ENCODE measurements at regions not wholly inside any gene's neighbourhood (a gene's known extent, or its start where the extent isn't known, plus 50 kb on each side); places are given as distances from the start of the nearest gene placed in this dataset.
"Not testable (repeated sequence)": the region's sequence is repeated elsewhere in the genome, so short reads cannot be mapped to it uniquely, and the experiment has no call there.

DNA sequence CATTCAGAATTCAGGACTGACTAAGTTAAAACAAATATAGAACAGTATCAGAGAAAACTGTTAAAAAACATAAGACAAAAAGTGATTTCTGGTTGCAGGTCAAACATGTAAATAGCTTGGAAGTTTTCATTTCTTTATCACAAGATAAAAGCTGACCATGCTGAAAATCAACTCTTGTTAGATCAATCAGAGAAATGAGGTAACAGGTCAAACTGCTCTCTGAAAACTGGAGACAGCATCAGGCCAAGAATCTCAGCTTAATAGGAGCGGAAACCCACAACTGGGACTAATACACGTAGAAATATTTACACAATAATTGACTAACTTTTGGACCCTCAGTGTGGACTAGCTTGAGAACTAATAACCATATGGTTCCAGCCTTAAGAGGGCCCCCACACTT lies 1012.8 kb upstream of the EDIL3 start:
- no peak for DNase-seq

DNA sequence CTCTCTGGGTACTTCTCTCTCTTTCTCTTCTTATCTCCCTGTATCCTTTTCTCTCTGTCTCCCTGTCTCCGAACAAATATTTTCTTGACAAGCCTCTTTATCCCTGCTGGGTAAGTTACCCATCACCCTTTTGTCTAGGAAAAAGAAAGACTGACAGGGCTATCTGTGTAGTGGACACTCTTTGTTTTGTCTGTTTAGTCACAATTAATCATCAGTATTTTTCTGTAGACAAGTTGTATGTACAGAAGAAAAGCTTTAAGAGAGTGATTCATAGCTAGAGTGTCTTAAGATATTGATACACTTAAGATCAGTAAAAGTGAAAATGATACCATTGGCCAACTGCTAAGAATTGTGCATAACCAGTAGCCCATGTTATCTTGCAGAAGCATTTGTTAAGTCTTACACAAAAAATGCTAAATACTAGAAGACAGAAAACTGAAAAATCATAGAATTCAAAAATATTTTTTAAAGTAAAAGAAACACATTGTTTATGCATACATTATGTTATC lies 1043.8 kb upstream of the EDIL3 start:
- no peak for DNase-seq

DNA sequence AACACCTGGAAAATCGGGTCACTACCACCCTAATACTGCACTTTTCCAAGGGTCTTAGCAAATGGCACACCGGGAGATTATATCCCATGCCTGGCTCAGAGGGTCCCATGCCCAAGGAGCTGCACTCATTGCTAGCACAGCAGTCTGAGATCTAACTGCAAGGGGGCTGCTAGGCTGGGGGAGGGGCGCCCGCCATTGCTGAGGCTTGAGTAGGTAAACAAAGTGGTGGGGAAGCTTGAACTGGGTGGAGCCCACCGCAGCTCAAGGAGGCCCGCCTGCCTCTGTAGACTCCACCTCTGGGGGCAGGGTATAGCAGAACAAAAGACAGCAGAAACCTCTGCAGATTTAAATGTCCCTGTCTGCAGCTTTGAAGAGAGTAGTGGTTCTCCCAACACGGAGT lies 1047.0 kb upstream of the EDIL3 start:
- not testable (repeated sequence) for DNase-seq

DNA sequence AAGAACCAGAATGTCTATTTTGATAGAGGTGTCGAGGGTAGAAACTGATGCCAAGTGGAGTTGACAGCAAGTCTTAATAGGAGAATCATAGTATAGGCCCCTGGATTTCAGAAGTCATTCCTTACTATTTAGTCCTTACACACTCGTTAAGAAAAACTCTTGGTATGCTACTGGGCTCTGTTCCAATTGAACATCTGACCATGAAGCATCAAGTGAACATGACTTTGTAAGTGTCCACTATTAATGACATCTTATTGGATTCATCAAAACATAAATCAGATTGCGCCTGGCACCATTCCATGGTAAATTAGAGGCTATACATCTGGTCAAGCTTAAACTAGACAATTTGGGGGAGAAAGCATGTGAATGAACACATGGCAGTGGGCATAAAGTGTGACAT lies 1056.5 kb upstream of the EDIL3 start:
- no peak for DNase-seq

DNA sequence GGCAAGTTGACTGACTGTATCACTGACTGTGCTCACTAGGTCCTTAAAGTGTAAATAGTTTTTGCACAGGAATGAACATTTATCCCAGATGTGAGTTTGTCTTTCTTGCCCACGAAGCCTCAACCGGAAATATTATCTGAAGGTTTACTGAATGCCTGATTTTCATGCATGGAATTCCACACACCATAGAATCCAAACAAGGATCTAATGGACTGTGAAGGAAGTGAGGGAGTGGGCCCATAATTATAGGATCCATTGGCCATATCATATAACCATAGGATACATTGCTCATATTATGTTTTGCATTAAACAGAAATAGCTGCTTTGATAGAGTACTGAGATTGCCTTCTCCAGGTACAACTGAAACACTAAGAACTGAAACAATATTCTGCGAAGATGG lies 1057.2 kb upstream of the EDIL3 start:
- no peak for DNase-seq

GRCh38 chr5:85452322-85453025 lies 1067.8 kb upstream of the EDIL3 start:
- DNase-seq = peak in 1 of 5 experiments; percentile 1

DNA sequence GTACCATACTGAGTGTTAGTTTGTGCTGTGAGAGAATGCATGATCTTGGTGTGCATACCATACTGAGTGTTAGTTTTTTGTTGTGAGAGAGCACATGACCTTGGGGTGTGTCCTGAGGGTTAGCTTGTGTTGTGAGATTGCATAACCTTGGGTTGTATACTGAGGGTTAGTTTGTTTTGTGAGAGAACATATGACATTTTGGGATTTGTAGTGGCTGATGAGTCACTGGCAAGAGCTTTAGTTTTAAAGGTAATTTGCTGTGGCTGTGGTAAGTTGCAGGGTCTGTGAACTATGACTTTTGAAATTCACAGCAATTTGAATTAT lies 1068.3 kb upstream of the EDIL3 start:
- DNase-seq = no peak

DNA sequence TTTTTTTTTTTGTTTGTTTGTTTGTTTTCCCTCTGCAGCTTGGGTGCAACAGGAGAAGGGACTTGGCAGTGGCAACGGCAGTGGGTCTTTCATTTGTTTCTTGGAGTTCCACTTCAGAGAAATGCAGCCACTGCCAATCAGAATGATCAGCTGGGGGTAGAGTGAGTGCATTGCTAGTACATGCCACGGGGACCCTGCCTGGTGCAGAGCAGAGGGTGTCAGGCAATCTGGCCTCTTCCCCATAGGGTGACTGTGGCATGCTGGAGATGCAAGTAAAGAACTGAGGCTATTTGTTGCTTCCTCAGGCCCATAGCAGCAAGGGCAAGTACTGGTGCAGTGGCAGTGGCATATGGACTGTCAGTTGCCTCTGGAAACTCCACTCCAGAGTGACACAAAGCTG lies 1073.6 kb upstream of the EDIL3 start:
- no peak for DNase-seq

- DNase-seq = no peak
Measured at GRCh38 chr5:85462957-85463356, 1078.3 kb upstream of the EDIL3 start.

DNA sequence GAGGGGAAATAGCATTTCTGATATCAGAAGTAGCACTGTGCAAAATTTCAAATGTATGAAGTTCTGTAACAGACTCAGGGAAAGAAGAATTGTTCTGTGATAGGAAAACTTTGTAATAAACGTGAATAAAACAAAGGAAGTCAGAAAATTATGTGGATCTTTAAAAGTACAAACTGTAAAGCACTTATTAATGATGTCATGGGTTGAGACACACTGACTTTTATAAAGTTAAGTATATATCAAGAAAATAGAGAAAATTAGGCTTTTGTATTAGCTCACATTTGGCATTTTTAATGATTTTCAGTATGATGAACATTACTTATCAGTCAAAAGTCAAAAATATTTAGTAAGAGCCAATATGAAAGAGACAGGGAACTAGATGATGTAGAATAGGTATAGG lies 1081.7 kb upstream of the EDIL3 start:
- no peak for DNase-seq

DNA sequence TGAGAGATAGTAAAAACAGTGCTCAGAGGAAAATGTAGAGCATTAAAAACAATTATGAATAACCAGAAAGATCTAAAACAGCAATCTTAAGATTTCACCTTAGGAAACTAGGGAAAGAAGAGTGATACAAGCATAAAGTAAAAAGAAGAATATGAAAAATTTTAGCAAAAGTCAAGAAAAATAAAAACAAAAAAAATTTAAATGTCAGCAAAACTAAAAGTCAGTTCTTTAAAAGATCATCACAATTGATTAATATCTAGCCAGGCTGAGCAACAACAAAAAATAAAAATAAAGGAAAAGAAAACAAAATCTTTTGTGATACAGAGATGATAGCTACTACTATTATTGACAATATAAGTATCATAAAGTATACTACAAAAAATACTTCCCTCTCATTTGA lies 1088.1 kb upstream of the EDIL3 start:
- no peak for DNase-seq

GRCh38 chr5:85475151-85475550 lies 1090.5 kb upstream of the EDIL3 start:
- DNase-seq = not testable (repeated sequence)

DNA sequence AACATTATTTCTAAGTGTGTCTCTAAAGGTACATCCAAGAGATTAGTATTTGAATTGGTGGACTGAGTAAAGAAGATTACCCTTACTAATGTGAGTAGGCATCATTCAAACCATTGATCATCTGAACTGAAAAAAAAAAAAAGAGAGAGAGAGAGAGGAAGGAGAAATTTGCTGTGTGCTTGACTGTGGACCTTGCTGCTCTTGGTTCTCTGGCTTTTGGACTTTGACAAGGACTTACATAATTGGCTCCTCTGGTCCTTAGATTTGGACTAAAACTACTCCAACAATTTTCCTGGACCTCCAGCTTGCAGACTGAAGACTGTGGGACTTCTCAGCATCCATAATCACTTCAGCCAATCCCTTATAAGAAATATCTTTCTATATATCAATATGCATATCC lies 1091.9 kb upstream of the EDIL3 start:
- no peak for DNase-seq

DNA sequence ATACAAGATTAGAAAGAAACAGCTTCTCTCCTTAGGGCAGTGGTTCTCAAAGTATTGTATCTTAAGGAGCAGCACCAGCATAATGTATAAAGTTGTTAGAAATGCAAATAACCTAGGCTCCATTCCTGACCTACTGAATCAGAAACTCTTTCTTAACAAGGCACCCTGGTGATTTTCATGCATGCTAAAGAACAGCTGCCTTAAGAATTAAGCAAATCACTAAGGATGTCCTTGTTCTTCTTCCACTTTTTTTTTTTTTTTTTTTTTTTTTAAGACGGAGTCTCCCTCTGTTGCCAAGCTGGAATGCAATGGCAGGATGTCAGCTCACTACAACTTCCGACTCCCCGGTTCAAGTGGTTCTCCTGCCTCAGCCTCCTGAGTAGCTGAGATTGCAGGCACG lies 1095.2 kb upstream of the EDIL3 start:
- no peak for DNase-seq

GRCh38 chr5:85484982-85485574 lies 1100.4 kb upstream of the EDIL3 start:
- DNase-seq = no peak

DNA sequence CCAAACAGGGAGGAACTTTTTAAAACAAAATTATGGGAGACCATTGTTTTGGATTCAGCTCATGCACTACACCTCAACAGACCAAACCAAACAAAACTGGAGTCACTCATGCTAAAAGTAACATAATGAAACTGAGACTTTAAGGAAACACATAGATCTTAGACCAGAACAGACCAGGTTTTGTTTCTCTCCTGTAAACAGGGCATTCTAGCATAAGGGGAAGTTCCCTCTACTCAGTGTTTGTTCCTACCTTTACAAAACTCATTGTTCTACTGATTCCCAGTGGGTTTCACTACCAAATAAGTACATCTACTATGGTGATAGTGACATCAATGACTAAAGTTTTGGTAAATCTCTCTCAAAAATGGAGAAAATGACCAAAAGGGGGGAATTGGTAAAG lies 1103.6 kb upstream of the EDIL3 start:
- DNase-seq = no peak

DNA sequence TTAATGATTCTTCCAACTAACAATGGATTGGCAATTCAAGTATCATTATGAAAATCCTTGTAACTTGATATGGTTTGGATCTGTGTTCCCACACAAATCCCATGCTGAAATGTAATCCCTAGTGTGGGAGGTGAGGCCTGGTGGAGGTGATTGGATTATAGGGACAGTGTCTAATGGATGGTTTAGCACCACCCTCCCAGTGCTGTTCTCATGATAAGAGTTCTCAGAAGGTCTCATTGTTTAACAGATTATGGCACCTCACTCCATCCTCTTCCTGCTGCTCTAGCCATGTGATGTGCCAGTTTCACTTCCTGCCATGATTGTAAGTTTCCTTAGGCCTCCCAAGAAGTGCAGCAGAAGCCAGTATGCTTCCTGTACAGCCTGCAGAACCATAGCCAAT lies 1116.2 kb upstream of the EDIL3 start:
- DNase-seq = no peak

GRCh38 chr5:85512896-85513295 lies 1104.8 kb upstream of the COX7C start:
- DNase-seq = no peak

- DNase-seq = no peak
Measured at GRCh38 chr5:85515588-85515987, 1102.2 kb upstream of the COX7C start.

- DNase-seq = no peak
Measured at GRCh38 chr5:85517386-85517785, 1100.4 kb upstream of the COX7C start.

- no peak for DNase-seq
Measured at GRCh38 chr5:85533341-85534047, 1084.2 kb upstream of the COX7C start.

DNA sequence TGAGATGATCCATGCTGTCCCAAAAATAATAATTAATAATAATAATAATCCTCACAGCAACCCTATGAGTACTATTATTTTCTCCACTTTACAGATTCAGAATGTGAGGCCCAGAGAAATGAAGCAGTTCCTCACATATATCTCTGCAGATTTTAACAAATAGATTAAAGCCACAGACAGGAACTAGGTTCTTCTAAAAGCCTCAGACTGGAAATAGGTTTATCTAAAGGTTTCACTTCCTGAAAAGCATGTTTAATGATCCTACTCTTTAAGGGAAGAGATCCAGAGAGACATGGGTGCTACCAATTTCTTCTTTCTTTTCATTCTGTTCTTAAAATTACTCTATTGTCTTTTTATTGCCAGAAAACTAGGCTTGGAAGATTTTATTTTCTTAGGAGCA lies 1079.4 kb upstream of the COX7C start:
- no peak for DNase-seq

DNA sequence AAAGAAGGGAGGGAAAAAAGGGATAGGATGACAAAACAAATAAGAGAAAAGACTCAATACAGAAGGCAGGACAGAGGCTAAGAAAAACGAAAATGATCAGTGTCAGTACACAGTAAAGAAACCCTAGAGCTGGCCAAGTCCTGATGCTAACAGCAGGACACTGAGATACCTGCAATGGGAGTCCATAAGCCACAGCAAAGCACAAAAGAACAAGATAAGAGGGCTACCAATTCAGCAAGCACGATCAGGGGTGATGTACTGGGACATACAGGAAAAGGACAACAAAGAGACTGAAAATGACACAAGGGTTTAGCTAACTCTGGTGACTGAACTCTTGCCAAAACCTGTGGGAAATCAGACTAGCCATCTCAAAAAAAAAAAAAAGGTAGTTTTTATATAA lies 1072.6 kb upstream of the COX7C start:
- DNase-seq = no peak

DNA sequence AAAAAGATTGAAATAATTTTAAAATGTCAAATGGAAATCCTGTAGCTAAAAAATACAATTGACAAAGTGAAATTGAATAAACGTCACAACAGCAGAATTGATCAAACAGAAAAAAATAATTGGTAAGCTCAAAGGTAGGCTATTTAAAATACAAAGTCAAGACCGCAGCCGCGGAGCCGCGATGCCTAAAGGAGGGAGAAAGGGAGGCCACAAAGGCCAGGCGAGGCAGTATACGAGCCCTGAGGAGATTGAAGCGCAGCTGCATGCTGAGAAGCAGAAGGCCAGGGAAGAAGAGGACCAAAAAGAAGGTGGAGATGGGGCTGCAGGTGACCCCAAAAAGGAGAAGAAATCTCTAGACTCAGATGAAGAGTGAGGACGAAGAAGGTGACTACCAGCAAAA lies 1068.5 kb upstream of the COX7C start:
- DNase-seq = no peak

Measured in T-helper 2 cell (primary cell).